Fibroblast of the aortic adventitia (primary cell): ENCODE measurements at regions not wholly inside any gene's neighbourhood (a gene's known extent, or its start where the extent isn't known, plus 50 kb on each side); places are given as distances from the start of the nearest gene placed in this dataset.

ENCODE experiments used
- DNase-seq: peaks from one replicate; pipeline ENCODE4 v3.0.0-alpha.2; 2010; ENCODE audit warnings: low read depth
- H3K4me3 ChIP-seq: 2 replicates; pipeline ENCODE4 v1.5.1; 2011; ENCODE audit warnings: low read depth, mild to moderate bottlenecking, control low read depth, low read length, moderate library complexity
- TF ChIP-seq, protein P1 (sequence below): IDR thresholded peaks from 2 replicates; pipeline ENCODE4 v1.5.1; 2011; ENCODE audit warnings: mild to moderate bottlenecking, low read length, control low read depth, inconsistent platforms; ENCODE audit not compliant: insufficient read depth

DNA sequence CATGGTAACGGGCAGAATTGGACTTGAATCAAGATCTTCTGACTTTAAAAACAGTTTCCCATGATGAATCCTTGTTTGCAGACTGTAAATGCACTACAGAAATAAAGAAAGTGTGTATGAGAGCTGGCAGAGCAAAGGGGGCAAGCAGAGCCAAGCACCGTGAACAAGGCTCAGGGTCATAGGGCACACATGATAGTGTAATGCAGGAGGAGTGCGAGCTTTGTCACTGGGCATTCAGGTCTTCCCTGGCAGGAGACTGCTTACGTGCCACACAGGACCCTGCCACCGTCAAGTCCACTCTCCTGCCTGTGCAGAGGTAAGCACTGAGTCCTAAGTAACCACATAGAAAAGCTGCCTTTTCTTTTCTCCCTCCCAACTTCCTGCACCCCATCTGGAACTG lies 93.1 kb upstream of the NPVF start:
- no peak for DNase-seq
- no peak overlapping the region for H3K4me3 ChIP-seq
- TF ChIP-seq, protein P1, sequence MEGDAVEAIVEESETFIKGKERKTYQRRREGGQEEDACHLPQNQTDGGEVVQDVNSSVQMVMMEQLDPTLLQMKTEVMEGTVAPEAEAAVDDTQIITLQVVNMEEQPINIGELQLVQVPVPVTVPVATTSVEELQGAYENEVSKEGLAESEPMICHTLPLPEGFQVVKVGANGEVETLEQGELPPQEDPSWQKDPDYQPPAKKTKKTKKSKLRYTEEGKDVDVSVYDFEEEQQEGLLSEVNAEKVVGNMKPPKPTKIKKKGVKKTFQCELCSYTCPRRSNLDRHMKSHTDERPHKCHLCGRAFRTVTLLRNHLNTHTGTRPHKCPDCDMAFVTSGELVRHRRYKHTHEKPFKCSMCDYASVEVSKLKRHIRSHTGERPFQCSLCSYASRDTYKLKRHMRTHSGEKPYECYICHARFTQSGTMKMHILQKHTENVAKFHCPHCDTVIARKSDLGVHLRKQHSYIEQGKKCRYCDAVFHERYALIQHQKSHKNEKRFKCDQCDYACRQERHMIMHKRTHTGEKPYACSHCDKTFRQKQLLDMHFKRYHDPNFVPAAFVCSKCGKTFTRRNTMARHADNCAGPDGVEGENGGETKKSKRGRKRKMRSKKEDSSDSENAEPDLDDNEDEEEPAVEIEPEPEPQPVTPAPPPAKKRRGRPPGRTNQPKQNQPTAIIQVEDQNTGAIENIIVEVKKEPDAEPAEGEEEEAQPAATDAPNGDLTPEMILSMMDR: no peak

DNA sequence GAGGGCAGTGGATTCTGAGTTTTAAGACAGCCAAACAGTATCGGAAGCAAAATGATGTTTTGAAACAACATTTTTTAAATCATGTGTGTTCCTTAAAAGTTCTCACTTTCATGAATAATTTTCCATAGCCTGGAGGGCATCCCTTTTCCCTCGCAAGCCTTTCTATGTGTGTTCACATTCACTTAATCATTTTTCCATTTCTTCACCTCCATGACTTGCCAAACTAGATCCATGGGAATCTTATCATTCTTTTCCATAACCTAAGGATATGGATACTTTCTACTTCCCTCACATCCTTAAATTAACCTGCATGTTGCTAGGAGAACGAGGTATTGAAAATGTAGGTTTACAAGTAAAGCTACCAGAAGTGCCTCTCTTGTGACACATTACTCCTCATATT lies 94.2 kb upstream of the NPVF start:
- DNase-seq: no peak
- TF ChIP-seq, protein P1: no peak

DNA sequence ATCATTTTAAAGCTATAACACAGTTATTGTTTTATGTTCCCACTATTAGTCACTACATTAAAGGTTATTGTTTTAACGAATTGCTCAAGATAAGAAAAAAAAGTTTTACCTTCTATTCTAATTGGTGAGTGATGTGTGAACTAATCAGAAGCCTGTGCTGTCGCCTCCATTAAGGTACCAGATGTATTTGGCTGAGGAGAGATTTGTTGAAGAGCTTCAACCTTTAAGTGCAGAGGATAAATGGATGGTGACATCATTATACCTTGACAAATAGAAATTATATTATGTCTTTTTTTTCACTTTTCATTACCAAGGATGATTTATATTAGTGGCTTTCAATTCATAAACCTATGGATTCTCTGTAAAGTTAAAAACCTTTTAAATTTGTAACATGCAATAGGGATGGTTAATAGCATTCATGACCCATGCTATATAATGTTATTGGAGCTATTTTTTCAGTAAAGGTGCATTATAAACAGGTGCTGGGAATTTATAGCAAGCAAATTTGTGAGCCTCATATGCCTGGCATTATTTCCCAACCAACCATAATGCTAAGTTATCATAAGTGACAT lies 97.0 kb upstream of the NPVF start:
- TF ChIP-seq, protein P1: no peak
- H3K4me3 ChIP-seq: no peak overlapping the region
- no peak for DNase-seq

More for the DNA sequence above, 94.2 kb upstream of the NPVF start:
- H3K4me3 ChIP-seq: no peak overlapping the region

DNA sequence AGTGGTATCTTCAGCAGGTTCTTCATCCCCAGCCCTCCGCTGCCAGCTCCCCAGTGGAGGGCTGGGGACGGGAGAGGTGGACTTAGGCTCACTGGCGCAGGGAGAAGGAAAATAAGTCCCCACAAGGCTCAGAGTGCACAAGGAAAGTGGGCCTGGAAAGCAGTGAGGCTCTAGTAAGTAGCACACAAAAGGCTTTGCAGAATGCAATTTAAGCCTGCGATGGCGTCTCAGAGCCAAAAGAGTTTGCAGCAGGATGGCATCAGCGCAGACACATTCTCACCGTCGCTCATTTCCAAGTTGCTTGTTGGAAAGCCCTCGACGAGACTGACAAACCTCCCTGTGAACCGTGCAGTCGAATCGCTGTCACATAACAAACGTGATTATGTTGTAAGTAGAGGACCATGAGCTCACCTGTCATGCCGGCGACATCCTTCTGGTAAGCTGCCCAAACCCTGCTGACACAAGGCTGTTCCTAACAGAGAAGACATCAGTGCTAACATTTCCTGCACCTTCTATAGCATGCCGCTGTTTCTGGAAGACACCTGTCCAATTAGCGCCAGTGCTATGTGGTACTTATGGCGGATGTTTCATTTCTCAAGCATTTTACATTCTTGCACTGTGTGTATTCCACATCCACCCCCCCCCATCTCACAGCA lies 98.3 kb upstream of the NPVF start:
- no peak for DNase-seq
- TF ChIP-seq, protein P1: no peak
- H3K4me3 ChIP-seq: no peak overlapping the region

DNA sequence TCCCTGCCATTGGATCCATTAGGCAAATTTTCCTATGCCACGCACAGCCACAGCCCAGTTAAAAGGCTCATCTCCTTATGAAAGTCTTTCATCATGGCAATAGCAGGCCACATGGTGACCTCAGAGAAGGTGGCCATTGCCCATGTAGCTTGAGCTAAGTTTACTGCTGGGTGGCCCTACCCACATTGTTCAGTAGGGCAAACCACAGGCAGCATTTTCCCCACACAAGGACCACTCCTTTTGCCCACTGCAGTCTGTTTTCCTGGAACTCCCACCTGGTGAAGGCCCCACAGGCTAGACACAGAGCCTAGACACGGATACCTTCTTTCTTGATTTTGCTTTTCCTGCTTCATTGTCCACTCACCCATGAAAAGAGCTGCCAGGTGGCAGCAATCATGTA lies 101.5 kb upstream of the NPVF start:
- TF ChIP-seq, protein P1: no peak
- no peak overlapping the region for H3K4me3 ChIP-seq
- no peak for DNase-seq

DNA sequence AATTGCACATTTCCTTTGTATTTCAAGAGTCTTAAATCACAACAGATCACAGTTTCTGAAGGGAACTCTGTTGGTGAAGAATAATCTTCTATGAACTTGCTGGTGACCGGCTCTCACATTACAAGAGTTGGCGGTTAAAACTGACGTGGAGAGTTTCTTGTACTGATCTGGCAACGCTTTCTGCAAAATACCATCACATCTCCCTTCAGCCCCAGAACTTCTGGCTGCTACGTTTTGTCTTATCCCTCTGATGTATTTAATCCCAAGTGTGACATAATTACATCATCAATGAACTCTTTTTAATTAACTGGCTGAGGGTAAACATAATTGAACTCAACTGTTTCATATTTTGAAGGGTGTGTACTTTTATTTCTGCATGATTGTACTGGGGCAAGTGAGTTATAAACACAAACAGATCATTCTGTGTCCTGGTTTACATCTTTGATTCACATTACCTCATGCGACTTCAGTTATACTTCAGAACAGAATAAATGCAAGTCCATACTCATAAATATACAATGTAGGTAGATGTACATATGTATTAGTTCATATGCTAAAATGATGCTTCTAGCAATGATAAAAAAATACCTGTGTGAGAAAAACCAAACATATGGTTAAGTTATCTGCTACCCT lies 105.1 kb upstream of the NPVF start:
- H3K4me3 ChIP-seq: no peak overlapping the region
- TF ChIP-seq, protein P1: no peak
- DNase-seq: no peak
